SK-N-DZ (cell line): ENCODE measurements at regions not wholly inside any gene's neighbourhood (a gene's known extent, or its start where the extent isn't known, plus 50 kb on each side); places are given as distances from the start of the nearest gene placed in this dataset.

ENCODE experiments used
- DNase-seq: peaks from one replicate; pipeline ENCODE4 v3.0.0-alpha.2; 2015; ENCODE audit warnings: low spot score

GRCh38 chr2:221025398-221025797 is 546.7 kb downstream of the EPHA4 start:
- DNase-seq = no peak

GRCh38 chr2:221034026-221034701 is 537.9 kb downstream of the EPHA4 start:
- no peak for DNase-seq

GRCh38 chr2:221034973-221035372 is 537.1 kb downstream of the EPHA4 start:
- no peak for DNase-seq

GRCh38 chr2:221042926-221043325 is 529.2 kb downstream of the EPHA4 start:
- no peak for DNase-seq

GRCh38 chr2:221044781-221045180 is 527.3 kb downstream of the EPHA4 start:
- DNase-seq = no peak

- no peak for DNase-seq
These were observed 521.9 kb downstream of the EPHA4 start for GRCh38 chr2:221050020-221050795.

GRCh38 chr2:221051162-221051561 is 520.9 kb downstream of the EPHA4 start:
- DNase-seq = no peak

GRCh38 chr2:221060376-221060775 is 511.7 kb downstream of the EPHA4 start:
- DNase-seq = no peak

- no peak for DNase-seq
These were observed 508.5 kb downstream of the EPHA4 start for GRCh38 chr2:221063568-221063967.

GRCh38 chr2:221064058-221064854 is 507.8 kb downstream of the EPHA4 start:
- no peak for DNase-seq

GRCh38 chr2:221064880-221065279 is 507.2 kb downstream of the EPHA4 start:
- no peak for DNase-seq

GRCh38 chr2:221068123-221068522 is 504.0 kb downstream of the EPHA4 start:
- DNase-seq = no peak

- DNase-seq = no peak
These were observed 502.0 kb downstream of the EPHA4 start for GRCh38 chr2:221070106-221070505.

- DNase-seq = no peak
These were observed 498.6 kb downstream of the EPHA4 start for GRCh38 chr2:221073326-221074049.

- no peak for DNase-seq
These were observed 497.9 kb downstream of the EPHA4 start for GRCh38 chr2:221074238-221074637.

- DNase-seq = no peak
These were observed 496.9 kb downstream of the EPHA4 start for GRCh38 chr2:221075203-221075602.

GRCh38 chr2:221077251-221077650 is 494.9 kb downstream of the EPHA4 start:
- DNase-seq = no peak

GRCh38 chr2:221077799-221078198 is 494.3 kb downstream of the EPHA4 start:
- no peak for DNase-seq

- no peak for DNase-seq
These were observed 486.7 kb downstream of the EPHA4 start for GRCh38 chr2:221085341-221085900.

- DNase-seq = no peak
These were observed 486.2 kb downstream of the EPHA4 start for GRCh38 chr2:221085936-221086335.

GRCh38 chr2:221087779-221088178 is 484.3 kb downstream of the EPHA4 start:
- no peak for DNase-seq
